Natural killer cell treated with Interleukin-12 subunit alpha and Interleukin-12 subunit beta and Interleukin-15 and Interleukin-18, amount 100 ng/mL, for 72 hours (primary cell): ENCODE measurements at regions not wholly inside any gene's neighbourhood (a gene's known extent, or its start where the extent isn't known, plus 50 kb on each side); places are given as distances from the start of the nearest gene placed in this dataset.

Source experiments
- ATAC-seq, 2 donors: fragments of 150-1000 bp; cut with Tn5 transposase in 1 of 2; sonication (Bioruptor Pico), chemical (Tn5 transposase) in 1 of 2; 2 replicates each; pipeline ENCODE4 v1.10.0; 2021
- DNase-seq: peaks from one replicate; pipeline ENCODE4 v3.0.0; 2022; ENCODE audit warnings: low spot score
- H3K27ac Mint-ChIP-seq, 2 donors: 1 replicate in 1 of 2; 2 replicates in 1 of 2; pipeline ENCODE4 v1.8.0; 2022; ENCODE audit warnings: mixed read lengths in 2 of 2, mild to moderate bottlenecking in 1 of 2, moderate library complexity in 1 of 2
- H3K27me3 Mint-ChIP-seq, 2 donors: 1 replicate in 1 of 2; 2 replicates in 1 of 2; pipeline ENCODE4 v1.8.0; 2022; ENCODE audit warnings: mixed read lengths in 2 of 2
- H3K36me3 Mint-ChIP-seq: one replicate; pipeline ENCODE4 v1.8.0; 2022; ENCODE audit warnings: mixed read lengths
- H3K4me1 Mint-ChIP-seq, 2 donors: 1 replicate in 1 of 2; 2 replicates in 1 of 2; pipeline ENCODE4 v1.8.0; 2022; ENCODE audit warnings: low read depth in 2 of 2, mixed read lengths in 2 of 2, mild to moderate bottlenecking in 1 of 2
- H3K4me3 Mint-ChIP-seq: one replicate; pipeline ENCODE4 v1.8.0; 2022; ENCODE audit warnings: mixed read lengths
- H3K9me3 Mint-ChIP-seq: 2 replicates; pipeline ENCODE4 v1.8.0; 2022; ENCODE audit warnings: mixed read lengths

GRCh38 chr1:239744851-239745250 lies 346.8 kb upstream of the FMN2 start:
- DNase-seq, result no peak
- Mint-ChIP-seq H3K27ac (no peak overlapping the region), H3K9me3 (peaks cover 1% of the 10 kb centered on the region), H3K4me3 (no peak overlapping the region), H3K36me3 (no peaks in the 10 kb centered on the region), H3K4me1 (peaks cover 5 to 9% of the 10 kb centered on the region in 2 donors), H3K27me3 (peaks cover 4 to 13% of the 10 kb centered on the region in 2 donors)
- ATAC-seq, result no peak

- no peak overlapping the region for H3K27ac Mint-ChIP-seq
Observed at GRCh38 chr1:239755107-239755912, 336.4 kb upstream of the FMN2 start.

GRCh38 chr1:239757716-239758115 lies 334.0 kb upstream of the FMN2 start:
- DNase-seq (no peak), ATAC-seq (no peak)
- Mint-ChIP-seq H3K9me3 (peaks cover 3% of the 10 kb centered on the region), H3K27me3 (peaks cover 0 to 2% of the 10 kb centered on the region in 2 donors), H3K4me1 (no peaks in the 10 kb centered on the region), H3K36me3 (no peaks in the 10 kb centered on the region), H3K4me3 (no peak overlapping the region), H3K27ac (no peak overlapping the region)

More at GRCh38 chr1:239755107-239755912, 336.4 kb upstream of the FMN2 start:
- Mint-ChIP-seq H3K27me3 (peaks cover 0 to 2% of the 10 kb centered on the region in 2 donors), H3K36me3 (no peaks in the 10 kb centered on the region), H3K4me1 (no peaks in the 10 kb centered on the region), H3K4me3 (no peak overlapping the region), H3K9me3 (peaks cover 3% of the 10 kb centered on the region)
- no peak for DNase-seq
- no peak for ATAC-seq

- no peak overlapping the region for H3K4me3 Mint-ChIP-seq
- H3K27ac Mint-ChIP-seq, result no peak overlapping the region
- H3K9me3 Mint-ChIP-seq, result peaks cover 3% of the 10 kb centered on the region
- H3K4me1 Mint-ChIP-seq, result no peaks in the 10 kb centered on the region
- DNase-seq (no peak), ATAC-seq (no peak)
- H3K36me3 Mint-ChIP-seq, result no peaks in the 10 kb centered on the region
- peaks cover 0 to 2% of the 10 kb centered on the region in 2 donors for H3K27me3 Mint-ChIP-seq
Observed at GRCh38 chr1:239758756-239759155, 332.9 kb upstream of the FMN2 start.

GRCh38 chr1:239761509-239761908 lies 330.2 kb upstream of the FMN2 start:
- Mint-ChIP-seq H3K36me3 (no peaks in the 10 kb centered on the region), H3K27me3 (no peaks in the 10 kb centered on the region), H3K4me1 (no peaks in the 10 kb centered on the region), H3K27ac (no peak overlapping the region), H3K9me3 (no peaks in the 10 kb centered on the region), H3K4me3 (no peak overlapping the region)
- ATAC-seq, result no peak
- DNase-seq, result no peak

- DNase-seq (no peak), ATAC-seq (no peak)
- Mint-ChIP-seq H3K36me3 (no peaks in the 10 kb centered on the region), H3K4me3 (no peak overlapping the region), H3K27me3 (no peaks in the 10 kb centered on the region), H3K27ac (no peak overlapping the region), H3K9me3 (no peaks in the 10 kb centered on the region), H3K4me1 (no peaks in the 10 kb centered on the region)
Observed at GRCh38 chr1:239763850-239764249, 327.8 kb upstream of the FMN2 start.

- ATAC-seq (no peak), DNase-seq (no peak)
- H3K27me3 Mint-ChIP-seq, result no peaks in the 10 kb centered on the region
- no peaks in the 10 kb centered on the region for H3K9me3 Mint-ChIP-seq
- no peak overlapping the region for H3K4me3 Mint-ChIP-seq
- H3K4me1 Mint-ChIP-seq, result no peaks in the 10 kb centered on the region
- H3K36me3 Mint-ChIP-seq, result no peaks in the 10 kb centered on the region
- H3K27ac Mint-ChIP-seq, result no peak overlapping the region
Observed at GRCh38 chr1:239764546-239764945, 327.1 kb upstream of the FMN2 start.

- DNase-seq (no peak), ATAC-seq (no peak)
- H3K4me3 Mint-ChIP-seq, result no peak overlapping the region
- H3K27ac Mint-ChIP-seq, result no peak overlapping the region
- no peaks in the 10 kb centered on the region for H3K27me3 Mint-ChIP-seq
- H3K9me3 Mint-ChIP-seq, result no peaks in the 10 kb centered on the region
- no peaks in the 10 kb centered on the region for H3K36me3 Mint-ChIP-seq
- H3K4me1 Mint-ChIP-seq, result no peaks in the 10 kb centered on the region
Observed at GRCh38 chr1:239765163-239765562, 326.5 kb upstream of the FMN2 start.

GRCh38 chr1:239771550-239771949 lies 320.1 kb upstream of the FMN2 start:
- H3K4me3 Mint-ChIP-seq, result no peak overlapping the region
- peaks cover 0 to 4% of the 10 kb centered on the region in 2 donors for H3K4me1 Mint-ChIP-seq
- H3K27me3 Mint-ChIP-seq, result no peaks in the 10 kb centered on the region
- ATAC-seq (no peak), DNase-seq (no peak)
- H3K27ac Mint-ChIP-seq, result no peak overlapping the region
- peaks cover 4% of the 10 kb centered on the region for H3K36me3 Mint-ChIP-seq
- no peaks in the 10 kb centered on the region for H3K9me3 Mint-ChIP-seq

- no peak for DNase-seq
- peaks cover 0 to 4% of the 10 kb centered on the region in 2 donors for H3K4me1 Mint-ChIP-seq
- H3K9me3 Mint-ChIP-seq, result no peaks in the 10 kb centered on the region
- no peak for ATAC-seq
- no peak overlapping the region for H3K27ac Mint-ChIP-seq
- H3K4me3 Mint-ChIP-seq, result no peak overlapping the region
- H3K27me3 Mint-ChIP-seq, result no peaks in the 10 kb centered on the region
- peaks cover 4% of the 10 kb centered on the region for H3K36me3 Mint-ChIP-seq
Observed at GRCh38 chr1:239772446-239772845, 319.2 kb upstream of the FMN2 start.

- Mint-ChIP-seq H3K4me1 (peaks cover 0 to 4% of the 10 kb centered on the region in 2 donors), H3K27ac (no peak overlapping the region), H3K27me3 (no peaks in the 10 kb centered on the region), H3K4me3 (no peak overlapping the region), H3K36me3 (peaks cover 4% of the 10 kb centered on the region), H3K9me3 (no peaks in the 10 kb centered on the region)
- DNase-seq, result no peak
- ATAC-seq, result no peak
Observed at GRCh38 chr1:239775466-239775865, 316.2 kb upstream of the FMN2 start.

- Mint-ChIP-seq H3K9me3 (no peaks in the 10 kb centered on the region), H3K36me3 (no peaks in the 10 kb centered on the region), H3K4me1 (no peaks in the 10 kb centered on the region), H3K27me3 (no peaks in the 10 kb centered on the region), H3K4me3 (no peak overlapping the region), H3K27ac (no peak overlapping the region)
- DNase-seq (no peak), ATAC-seq (no peak)
Observed at GRCh38 chr1:239778208-239778813, 313.4 kb upstream of the FMN2 start.

- Mint-ChIP-seq H3K27ac (no peak overlapping the region), H3K4me1 (no peaks in the 10 kb centered on the region), H3K27me3 (peaks cover 0 to 11% of the 10 kb centered on the region in 2 donors), H3K36me3 (no peaks in the 10 kb centered on the region), H3K4me3 (no peak overlapping the region), H3K9me3 (no peaks in the 10 kb centered on the region)
- ATAC-seq, result no peak
- DNase-seq, result no peak
Observed at GRCh38 chr1:239779962-239780361, 311.7 kb upstream of the FMN2 start.

GRCh38 chr1:239784896-239785295 lies 306.8 kb upstream of the FMN2 start:
- DNase-seq (no peak), ATAC-seq (no peak)
- no peaks in the 10 kb centered on the region for H3K4me1 Mint-ChIP-seq
- no peaks in the 10 kb centered on the region for H3K36me3 Mint-ChIP-seq
- peaks cover 0 to 11% of the 10 kb centered on the region in 2 donors for H3K27me3 Mint-ChIP-seq
- H3K27ac Mint-ChIP-seq, result no peak overlapping the region
- H3K9me3 Mint-ChIP-seq, result no peaks in the 10 kb centered on the region
- H3K4me3 Mint-ChIP-seq, result no peak overlapping the region
